PC-9 (cell line): ENCODE measurements at regions not wholly inside any gene's neighbourhood (a gene's known extent, or its start where the extent isn't known, plus 50 kb on each side); places are given as distances from the start of the nearest gene placed in this dataset.

Experiments
- BruUV-seq: library from RNA; stranded (reverse); fragments of 400-500 nt; replicated peaks from 2 replicates; lab custom pipeline; 2021; lab: Mats Ljungman, UMichigan
- CTCF ChIA-PET: fragments of 300-600 bp; sonication (Branson Sonifier 250); formaldehyde crosslinking; loops from one replicate; lab custom pipeline; 2022; ENCODE audit warnings: antibody characterized with exemption; lab: Charles Lee
- POLR2A ChIA-PET: fragments of 300-600 bp; sonication (Branson Sonifier 250); formaldehyde crosslinking; loops from one replicate; lab custom pipeline; 2022; ENCODE audit warnings: antibody characterized with exemption; ENCODE audit not compliant: unreplicated experiment; lab: Charles Lee
- DNase-seq, 2 experiments: peaks; one replicate each; pipeline versions ENCODE4 v3.0.0 to v3.0.0-alpha.2; 2015 to 2022; ENCODE audit warnings: mixed read lengths in 1 of 2
- H2AFZ ChIP-seq: fragments of 200-600 bp; sonication (generic); 2 replicates; pipeline ENCODE4 v1.8.1; 2017; ENCODE audit warnings: antibody characterized with exemption
- H3F3A ChIP-seq: fragments of 200-600 bp; sonication (generic); 2 replicates; pipeline ENCODE4 v1.8.1; 2017; ENCODE audit warnings: antibody characterized with exemption, mild to moderate bottlenecking, low read depth; ENCODE audit not compliant: insufficient read depth
- H3K27ac ChIP-seq: fragments of 200-600 bp; sonication (generic); 2 replicates; pipeline ENCODE4 v1.6.1; 2016; ENCODE audit warnings: mixed run types
- H3K27me3 ChIP-seq: fragments of 200-600 bp; sonication (generic); 2 replicates; pipeline ENCODE4 v1.6.1; 2016; ENCODE audit warnings: low read depth, mixed run types; ENCODE audit not compliant: insufficient read depth
- H3K36me3 ChIP-seq: fragments of 200-600 bp; sonication (generic); 2 replicates; pipeline ENCODE4 v1.6.1; 2016; ENCODE audit warnings: low read depth, mixed run types
- H3K4me1 ChIP-seq: fragments of 200-600 bp; sonication (generic); replicated peaks from 2 replicates; pipeline ENCODE4 v1.6.1; 2016; ENCODE audit warnings: mixed run types; ENCODE audit not compliant: insufficient read depth
- H3K4me2 ChIP-seq: fragments of 200-600 bp; sonication (generic); 2 replicates; pipeline ENCODE4 v1.6.1; 2017; ENCODE audit warnings: mixed run types
- H3K4me3 ChIP-seq: fragments of 200-600 bp; sonication (generic); 2 replicates; pipeline ENCODE4 v1.6.1; 2016; ENCODE audit warnings: mixed run types
- H3K79me2 ChIP-seq: fragments of 200-600 bp; sonication (generic); 2 replicates; pipeline ENCODE4 v1.6.1; 2017; ENCODE audit warnings: low read depth, mixed run types
- H3K9me2 ChIP-seq: fragments of 200-600 bp; sonication (generic); 2 replicates; pipeline ENCODE4 v1.8.1; 2017; ENCODE audit warnings: mild to moderate bottlenecking; ENCODE audit not compliant: insufficient read depth
- H3K9me3 ChIP-seq: fragments of 200-600 bp; sonication (generic); 2 replicates; pipeline ENCODE4 v1.8.1; 2016; ENCODE audit warnings: low read depth; ENCODE audit not compliant: insufficient read depth
- H4K20me1 ChIP-seq: fragments of 200-600 bp; sonication (generic); 2 replicates; pipeline ENCODE4 v1.8.1; 2017; ENCODE audit not compliant: insufficient read depth
- CTCF ChIP-seq: fragments of 200-600 bp; sonication (generic); conservative IDR thresholded peaks from 2 replicates; pipeline ENCODE4 v1.6.1; 2017; ENCODE audit warnings: mixed run types, antibody characterized with exemption, mild to moderate bottlenecking, moderate library complexity
- EZH2 ChIP-seq: fragments of 200-600 bp; sonication (generic); IDR thresholded peaks from 2 replicates; pipeline ENCODE4 v1.8.0; 2017; ENCODE audit warnings: antibody characterized with exemption, low read depth
- intact Hi-C: fragments of 100-400 bp; cut with micrococcal nuclease; formaldehyde crosslinking; loops from one replicate; pipeline ENCODE4 v1.10.0; 2022; ENCODE audit not compliant: unreplicated experiment

GRCh38 chr10:129094861-129095260 lies 372.2 kb upstream of the MGMT start:
- CTCF ChIA-PET = no interaction called here
- Histone ChIP-seq H3K27ac (no peak overlapping the region), H3K27me3 (0 out of 2 replicates have a peak, but pooled peaks cover 9% of the 10 kb centered on the region), H3K9me3 (no peaks in the 10 kb centered on the region), H3K9me2 (no peaks in the 10 kb centered on the region), H2AFZ (no peak overlapping the region), H4K20me1 (no peaks in the 10 kb centered on the region), H3K36me3 (no peaks in the 10 kb centered on the region), H3K4me3 (no peak overlapping the region), H3K4me1 (no peaks in the 10 kb centered on the region), H3F3A (no peaks in the 10 kb centered on the region), H3K4me2 (no peak overlapping the region), H3K79me2 (no peaks in the 10 kb centered on the region)
- TF ChIP-seq EZH2 (no peak), CTCF (no peak)
- POLR2A ChIA-PET = no interaction called here
- intact Hi-C loops = no loop called here
- BruUV-seq = no TSS peak
- no peak for DNase-seq

GRCh38 chr10:129095680-129096064 lies 371.4 kb upstream of the MGMT start:
- no peak for DNase-seq
- no peak overlapping the region for H3K27ac ChIP-seq
- CTCF ChIA-PET = no interaction called here
- H3K79me2 ChIP-seq = no peaks in the 10 kb centered on the region
- no peak for TF ChIP-seq CTCF
- TF ChIP-seq EZH2 = no peak
- POLR2A ChIA-PET = no interaction called here
- no peaks in the 10 kb centered on the region for H4K20me1 ChIP-seq
- H3K4me2 ChIP-seq = no peak overlapping the region
- no peak overlapping the region for H3K4me3 ChIP-seq
- no peaks in the 10 kb centered on the region for H3K9me2 ChIP-seq
- H3K9me3 ChIP-seq = no peaks in the 10 kb centered on the region
- intact Hi-C loops = no loop called here
- BruUV-seq = no TSS peak
- no peaks in the 10 kb centered on the region for H3F3A ChIP-seq
- H3K36me3 ChIP-seq = no peaks in the 10 kb centered on the region
- H3K27me3 ChIP-seq = 0 out of 2 replicates have a peak, but pooled peaks cover 9% of the 10 kb centered on the region
- H3K4me1 ChIP-seq = no peaks in the 10 kb centered on the region
- H2AFZ ChIP-seq = no peak overlapping the region

- no peak overlapping the region for H3K4me3 ChIP-seq
- ChIA-PET CTCF (no interaction called here), POLR2A (no interaction called here)
- no peaks in the 10 kb centered on the region for H3K9me2 ChIP-seq
- H3F3A ChIP-seq = no peaks in the 10 kb centered on the region
- no peak overlapping the region for H3K4me2 ChIP-seq
- no peaks in the 10 kb centered on the region for H3K4me1 ChIP-seq
- no peaks in the 10 kb centered on the region for H3K79me2 ChIP-seq
- H3K9me3 ChIP-seq = no peaks in the 10 kb centered on the region
- H2AFZ ChIP-seq = no peak overlapping the region
- no peaks in the 10 kb centered on the region for H4K20me1 ChIP-seq
- DNase-seq = no peak
- BruUV-seq = no TSS peak
- H3K27ac ChIP-seq = no peak overlapping the region
- H3K36me3 ChIP-seq = no peaks in the 10 kb centered on the region
- intact Hi-C loops = no loop called here
- TF ChIP-seq CTCF = no peak
- TF ChIP-seq EZH2 = no peak
- H3K27me3 ChIP-seq = 0 out of 2 replicates have a peak, but pooled peaks cover 9% of the 10 kb centered on the region
Observed at GRCh38 chr10:129096065-129096984, 370.7 kb upstream of the MGMT start.
